ENCODE measurements at regions not wholly inside any gene's neighbourhood (a gene's known extent, or its start where the extent isn't known, plus 50 kb on each side); places are given as distances from the start of the nearest gene placed in this dataset.

DNA sequence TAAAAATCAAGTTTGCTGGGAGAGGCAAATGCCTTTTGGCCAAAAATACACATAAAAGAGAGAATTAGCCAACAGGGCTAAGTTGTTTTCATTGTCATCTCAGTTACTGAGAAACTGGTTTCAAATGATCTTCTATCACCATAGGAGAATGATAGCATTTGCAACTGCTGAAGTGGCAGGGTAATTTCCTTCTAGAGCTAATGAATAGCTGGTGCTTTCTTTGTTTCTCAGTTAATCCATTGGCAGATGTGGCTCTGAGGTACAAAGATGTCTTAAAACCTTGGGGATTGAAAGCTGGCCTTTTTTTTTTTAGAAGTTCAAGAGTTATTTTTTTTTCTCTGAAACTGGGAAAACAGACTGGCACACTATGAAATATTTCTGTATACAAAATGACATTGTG, 332.7 kb upstream of the KLF12 start:
- TF ChIP-seq, protein P1, sequence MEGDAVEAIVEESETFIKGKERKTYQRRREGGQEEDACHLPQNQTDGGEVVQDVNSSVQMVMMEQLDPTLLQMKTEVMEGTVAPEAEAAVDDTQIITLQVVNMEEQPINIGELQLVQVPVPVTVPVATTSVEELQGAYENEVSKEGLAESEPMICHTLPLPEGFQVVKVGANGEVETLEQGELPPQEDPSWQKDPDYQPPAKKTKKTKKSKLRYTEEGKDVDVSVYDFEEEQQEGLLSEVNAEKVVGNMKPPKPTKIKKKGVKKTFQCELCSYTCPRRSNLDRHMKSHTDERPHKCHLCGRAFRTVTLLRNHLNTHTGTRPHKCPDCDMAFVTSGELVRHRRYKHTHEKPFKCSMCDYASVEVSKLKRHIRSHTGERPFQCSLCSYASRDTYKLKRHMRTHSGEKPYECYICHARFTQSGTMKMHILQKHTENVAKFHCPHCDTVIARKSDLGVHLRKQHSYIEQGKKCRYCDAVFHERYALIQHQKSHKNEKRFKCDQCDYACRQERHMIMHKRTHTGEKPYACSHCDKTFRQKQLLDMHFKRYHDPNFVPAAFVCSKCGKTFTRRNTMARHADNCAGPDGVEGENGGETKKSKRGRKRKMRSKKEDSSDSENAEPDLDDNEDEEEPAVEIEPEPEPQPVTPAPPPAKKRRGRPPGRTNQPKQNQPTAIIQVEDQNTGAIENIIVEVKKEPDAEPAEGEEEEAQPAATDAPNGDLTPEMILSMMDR (IDR thresholded peaks at IDR 0.05; ENCODE audit: low read depth, low read length, poor library complexity, severe bottlenecking): no peak
- TF ChIP-seq EZH2phosphoT487 (IDR thresholded peaks at IDR 0.05; ENCODE audit: borderline replicate concordance, low read length): no peak
- no peaks in the 10 kb centered on the region for H3F3A ChIP-seq (ENCODE audit: control insufficient read depth, insufficient read depth)
- H3K4me1 ChIP-seq (ENCODE audit: control insufficient read depth, low read length): no peaks in the 10 kb centered on the region
- H3K4me2 ChIP-seq (ENCODE audit: low read length): no peak overlapping the region
- H3K27me3 ChIP-seq (ENCODE audit: control insufficient read depth, low read length): peaks cover 10% of the 10 kb centered on the region
- H4K20me1 ChIP-seq (ENCODE audit: control insufficient read depth, insufficient read depth, low read depth, low read length): no peaks in the 10 kb centered on the region
- no peaks in the 10 kb centered on the region; the same call in 1 of the 2 replicates for H3K9me2 ChIP-seq (replicated peaks; ENCODE audit: control insufficient read depth, low read length)
- H3K36me3 ChIP-seq (ENCODE audit: control insufficient read depth, low read length): no peaks in the 10 kb centered on the region
- no peaks in the 10 kb centered on the region for H3K9me3 ChIP-seq (ENCODE audit: control insufficient read depth, insufficient read depth, low read length)
- H3K27ac ChIP-seq (ENCODE audit: low read depth, low read length): no peak overlapping the region
- H3K4me3 ChIP-seq (ENCODE audit: low read length): no peak overlapping the region
- no peaks in the 10 kb centered on the region for H3K79me2 ChIP-seq (ENCODE audit: control insufficient read depth, low read length)

DNA sequence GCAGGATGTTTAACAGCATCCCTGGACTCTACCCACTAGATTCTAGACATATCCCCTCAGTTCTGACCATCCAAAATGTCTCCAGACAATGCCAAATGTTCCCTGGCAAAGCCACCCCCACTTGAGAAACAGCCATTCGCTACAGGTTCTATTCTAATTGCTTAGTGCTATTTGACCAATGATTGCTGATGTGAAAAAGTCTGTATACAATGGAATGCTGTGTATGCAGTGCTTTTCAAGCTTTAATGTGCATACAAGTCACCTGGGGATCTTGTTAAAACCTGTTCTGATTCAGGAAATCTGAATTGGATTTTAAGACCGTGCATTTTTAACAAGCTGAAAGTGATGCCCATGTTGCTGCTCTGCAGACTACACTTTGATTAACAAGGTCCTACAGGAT, 331.8 kb upstream of the KLF12 start:
- no peaks in the 10 kb centered on the region for H4K20me1 ChIP-seq (ENCODE audit: control insufficient read depth, insufficient read depth, low read depth, low read length)
- H3K27ac ChIP-seq (ENCODE audit: low read depth, low read length): no peak overlapping the region
- no peak overlapping the region for H3K4me2 ChIP-seq (ENCODE audit: low read length)
- no peaks in the 10 kb centered on the region for H3K9me3 ChIP-seq (ENCODE audit: control insufficient read depth, insufficient read depth, low read length)
- no peaks in the 10 kb centered on the region; the same call in 1 of the 2 replicates for H3K9me2 ChIP-seq (replicated peaks; ENCODE audit: control insufficient read depth, low read length)
- no peaks in the 10 kb centered on the region for H3K36me3 ChIP-seq (ENCODE audit: control insufficient read depth, low read length)
- H3F3A ChIP-seq (ENCODE audit: control insufficient read depth, insufficient read depth): no peaks in the 10 kb centered on the region
- TF ChIP-seq, protein P1 (IDR thresholded peaks at IDR 0.05; ENCODE audit: low read depth, low read length, poor library complexity, severe bottlenecking): no peak
- TF ChIP-seq EZH2phosphoT487 (IDR thresholded peaks at IDR 0.05; ENCODE audit: borderline replicate concordance, low read length): no peak
- no peaks in the 10 kb centered on the region for H3K4me1 ChIP-seq (ENCODE audit: control insufficient read depth, low read length)
- H3K27me3 ChIP-seq (ENCODE audit: control insufficient read depth, low read length): peaks cover 10% of the 10 kb centered on the region
- no peak overlapping the region for H3K4me3 ChIP-seq (ENCODE audit: low read length)
- no peaks in the 10 kb centered on the region for H3K79me2 ChIP-seq (ENCODE audit: control insufficient read depth, low read length)

DNA sequence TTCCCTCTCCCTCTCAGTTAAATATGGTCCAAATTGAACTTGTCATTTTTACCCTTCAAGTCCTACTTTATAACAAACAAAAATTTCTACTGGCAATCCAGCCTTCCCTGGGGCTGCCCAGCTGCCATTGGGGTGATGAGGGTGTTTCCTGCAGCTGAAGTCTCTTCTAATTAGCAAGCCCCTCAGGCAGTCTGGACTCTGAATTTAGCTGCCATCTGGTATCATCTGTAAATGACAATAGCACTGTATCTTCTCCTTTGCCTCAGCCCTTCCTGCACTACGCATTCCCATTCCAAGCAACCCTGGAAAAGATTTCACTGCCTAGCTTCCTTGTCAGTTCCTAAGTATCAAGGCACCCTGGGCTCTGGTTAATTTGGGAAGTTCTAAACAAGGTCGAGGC, 331.1 kb upstream of the KLF12 start:
- H3K27ac ChIP-seq (ENCODE audit: low read depth, low read length): no peak overlapping the region
- no peaks in the 10 kb centered on the region for H3K79me2 ChIP-seq (ENCODE audit: control insufficient read depth, low read length)
- H3F3A ChIP-seq (ENCODE audit: control insufficient read depth, insufficient read depth): no peaks in the 10 kb centered on the region

More for the DNA sequence above, 331.1 kb upstream of the KLF12 start:
- Histone ChIP-seq H3K27me3 (ENCODE audit: control insufficient read depth, low read length) (peaks cover 10% of the 10 kb centered on the region), H3K4me3 (ENCODE audit: low read length) (no peak overlapping the region), H3K36me3 (ENCODE audit: control insufficient read depth, low read length) (no peaks in the 10 kb centered on the region), H3K4me1 (ENCODE audit: control insufficient read depth, low read length) (no peaks in the 10 kb centered on the region), H3K4me2 (ENCODE audit: low read length) (no peak overlapping the region), H3K9me2 (replicated peaks; ENCODE audit: control insufficient read depth, low read length) (no peaks in the 10 kb centered on the region; the same call in 1 of the 2 replicates), H4K20me1 (ENCODE audit: control insufficient read depth, insufficient read depth, low read depth, low read length) (no peaks in the 10 kb centered on the region), H3K9me3 (ENCODE audit: control insufficient read depth, insufficient read depth, low read length) (no peaks in the 10 kb centered on the region)
- TF ChIP-seq, protein P1 (IDR thresholded peaks at IDR 0.05; ENCODE audit: low read depth, low read length, poor library complexity, severe bottlenecking): no peak
- TF ChIP-seq EZH2phosphoT487 (IDR thresholded peaks at IDR 0.05; ENCODE audit: borderline replicate concordance, low read length): no peak
